PC-3 (cell line): ENCODE measurements at regions not wholly inside any gene's neighbourhood (a gene's known extent, or its start where the extent isn't known, plus 50 kb on each side); places are given as distances from the start of the nearest gene placed in this dataset.

Experiments
- ATAC-seq: fragments of 200-7000 bp; cut with Tn5 transposase; 2 replicates; pipeline ENCODE4 v1.9.1; 2020; ENCODE audit warnings: mild to moderate bottlenecking, moderate library complexity
- BruUV-seq: library from RNA; stranded (reverse); fragments of 400-500 nt; replicated peaks from 2 replicates; lab custom pipeline; 2021; lab: Mats Ljungman, UMichigan
- CTCF ChIA-PET: fragments of 300-600 bp; sonication (Branson Sonifier 250); formaldehyde crosslinking; loops from one replicate; lab custom pipeline; 2022; ENCODE audit warnings: antibody characterized with exemption; lab: Charles Lee
- POLR2A ChIA-PET: fragments of 300-600 bp; sonication (Branson Sonifier 250); formaldehyde crosslinking; loops from one replicate; lab custom pipeline; 2022; ENCODE audit warnings: antibody characterized with exemption; ENCODE audit not compliant: unreplicated experiment; lab: Charles Lee
- DNase-seq: peaks from one replicate; pipeline ENCODE4 v3.0.0-alpha.2; 2015
- H2AFZ ChIP-seq: fragments of 300-600 bp; sonication (generic); 2 replicates; pipeline ENCODE4 v1.6.0; 2016; ENCODE audit warnings: antibody characterized with exemption, low read length
- H3F3A ChIP-seq: fragments of 300-600 bp; sonication (generic); one replicate; pipeline ENCODE4 v1.6.0; 2017; ENCODE audit warnings: antibody characterized with exemption, low read length, control low read depth, mild to moderate bottlenecking; ENCODE audit not compliant: unreplicated experiment
- H3K27ac ChIP-seq: fragments of 300-600 bp; sonication (generic); 2 replicates; pipeline ENCODE4 v1.5.1; 2016; ENCODE audit warnings: mild to moderate bottlenecking, low read length
- H3K27me3 ChIP-seq: fragments of 300-600 bp; sonication (generic); 2 replicates; pipeline ENCODE4 v1.6.1; 2016; ENCODE audit warnings: low read length, mixed read lengths
- H3K36me3 ChIP-seq: fragments of 300-600 bp; sonication (generic); 2 replicates; pipeline ENCODE4 v1.6.1; 2016; ENCODE audit warnings: low read depth, mixed run types, low read length, mixed read lengths
- H3K4me1 ChIP-seq: fragments of 300-600 bp; sonication (generic); 2 replicates; pipeline ENCODE4 v1.5.1; 2016; ENCODE audit warnings: low read length; ENCODE audit not compliant: insufficient read depth
- H3K4me2 ChIP-seq: fragments of 300-600 bp; sonication (generic); 2 replicates; pipeline ENCODE4 v1.6.0; 2016; ENCODE audit warnings: low read length
- H3K4me3 ChIP-seq: fragments of 300-600 bp; sonication (generic); 2 replicates; pipeline ENCODE4 v1.5.1; 2016; ENCODE audit warnings: mild to moderate bottlenecking, low read length, mixed read lengths
- H3K79me2 ChIP-seq: fragments of 300-600 bp; sonication (generic); 2 replicates; pipeline ENCODE4 v1.6.1; 2017; ENCODE audit warnings: low read length, mixed read lengths
- H3K9ac ChIP-seq: fragments of 300-600 bp; sonication (generic); 2 replicates; pipeline ENCODE4 v1.6.0; 2016; ENCODE audit warnings: mild to moderate bottlenecking, low read length
- H3K9me2 ChIP-seq: fragments of 300-600 bp; sonication (generic); replicated peaks from 2 replicates; pipeline ENCODE4 v1.6.1; 2016; ENCODE audit warnings: mixed run types, low read length, mixed read lengths
- H3K9me3 ChIP-seq: fragments of 300-600 bp; sonication (generic); 2 replicates; pipeline ENCODE4 v1.6.1; 2016; ENCODE audit warnings: low read length, mixed read lengths
- H4K20me1 ChIP-seq: fragments of 300-600 bp; sonication (generic); 2 replicates; pipeline ENCODE4 v1.6.1; 2016; ENCODE audit warnings: low read length, mixed read lengths
- EZH2 ChIP-seq: fragments of 300-600 bp; sonication (generic); IDR thresholded peaks from one replicate; pipeline ENCODE4 v1.6.1; 2017; ENCODE audit warnings: antibody characterized with exemption, mild to moderate bottlenecking, low read length; ENCODE audit not compliant: unreplicated experiment
- EZH2phosphoT487 ChIP-seq: fragments of 300-600 bp; sonication (generic); IDR thresholded peaks from 2 replicates; pipeline ENCODE4 v1.6.1; 2018; ENCODE audit warnings: mild to moderate bottlenecking, antibody characterized with exemption, low read length, borderline replicate concordance
- intact Hi-C: fragments of 100-400 bp; cut with micrococcal nuclease; formaldehyde crosslinking; loops from 2 replicates; pipeline ENCODE4 v1.9.0; 2023
- TF ChIP-seq, protein P1 (sequence below): fragments of 300-600 bp; sonication (generic); conservative IDR thresholded peaks from 2 replicates; pipeline ENCODE4 v1.5.1; 2017; ENCODE audit warnings: antibody characterized with exemption, low read depth, mild to moderate bottlenecking, low read length

DNA sequence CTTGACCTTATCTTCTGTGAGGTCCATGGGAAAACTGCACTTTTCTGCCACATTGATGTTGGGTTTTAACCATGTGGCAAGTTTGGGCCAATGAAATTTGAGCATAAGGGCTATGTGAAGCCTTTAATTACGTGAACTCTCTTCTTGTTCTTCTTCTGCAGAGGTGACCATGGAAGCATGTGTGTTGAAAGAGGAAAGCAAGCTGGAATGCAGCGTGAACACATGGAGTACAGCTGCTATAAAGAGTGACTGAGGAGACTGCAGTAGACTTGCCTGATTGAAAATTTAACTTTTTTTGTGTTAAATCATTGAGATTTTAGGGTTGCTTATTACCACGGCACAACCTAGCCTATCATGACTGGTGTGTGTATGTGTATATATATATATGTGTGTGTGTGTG lies 347.3 kb downstream of the ZIC1 start:
- no peaks in the 10 kb centered on the region for H3K4me1 ChIP-seq
- no peaks in the 10 kb centered on the region for H3K9me3 ChIP-seq
- H3K27ac ChIP-seq, result no peak overlapping the region
- intact Hi-C loops, result no loop called here
- H3K36me3 ChIP-seq, result no peaks in the 10 kb centered on the region
- ATAC-seq, result no peak
- no peak overlapping the region for H3K4me3 ChIP-seq
- H3K27me3 ChIP-seq, result peaks cover 8% of the 10 kb centered on the region; the same call in 1 of the 2 replicates
- no peaks in the 10 kb centered on the region for H4K20me1 ChIP-seq
- POLR2A ChIA-PET, result no interaction called here
- H3K9ac ChIP-seq, result no peak overlapping the region
- TF ChIP-seq EZH2 (no peak), EZH2phosphoT487 (no peak)
- TF ChIP-seq, protein P1, sequence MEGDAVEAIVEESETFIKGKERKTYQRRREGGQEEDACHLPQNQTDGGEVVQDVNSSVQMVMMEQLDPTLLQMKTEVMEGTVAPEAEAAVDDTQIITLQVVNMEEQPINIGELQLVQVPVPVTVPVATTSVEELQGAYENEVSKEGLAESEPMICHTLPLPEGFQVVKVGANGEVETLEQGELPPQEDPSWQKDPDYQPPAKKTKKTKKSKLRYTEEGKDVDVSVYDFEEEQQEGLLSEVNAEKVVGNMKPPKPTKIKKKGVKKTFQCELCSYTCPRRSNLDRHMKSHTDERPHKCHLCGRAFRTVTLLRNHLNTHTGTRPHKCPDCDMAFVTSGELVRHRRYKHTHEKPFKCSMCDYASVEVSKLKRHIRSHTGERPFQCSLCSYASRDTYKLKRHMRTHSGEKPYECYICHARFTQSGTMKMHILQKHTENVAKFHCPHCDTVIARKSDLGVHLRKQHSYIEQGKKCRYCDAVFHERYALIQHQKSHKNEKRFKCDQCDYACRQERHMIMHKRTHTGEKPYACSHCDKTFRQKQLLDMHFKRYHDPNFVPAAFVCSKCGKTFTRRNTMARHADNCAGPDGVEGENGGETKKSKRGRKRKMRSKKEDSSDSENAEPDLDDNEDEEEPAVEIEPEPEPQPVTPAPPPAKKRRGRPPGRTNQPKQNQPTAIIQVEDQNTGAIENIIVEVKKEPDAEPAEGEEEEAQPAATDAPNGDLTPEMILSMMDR, result no peak
- DNase-seq, result no peak
- H3F3A ChIP-seq, result no peaks in the 10 kb centered on the region
- H3K79me2 ChIP-seq, result no peaks in the 10 kb centered on the region
- no peaks in the 10 kb centered on the region for H3K9me2 ChIP-seq
- BruUV-seq, result no TSS peak
- CTCF ChIA-PET, result no interaction called here
- no peak overlapping the region for H3K4me2 ChIP-seq
- no peak overlapping the region for H2AFZ ChIP-seq

DNA sequence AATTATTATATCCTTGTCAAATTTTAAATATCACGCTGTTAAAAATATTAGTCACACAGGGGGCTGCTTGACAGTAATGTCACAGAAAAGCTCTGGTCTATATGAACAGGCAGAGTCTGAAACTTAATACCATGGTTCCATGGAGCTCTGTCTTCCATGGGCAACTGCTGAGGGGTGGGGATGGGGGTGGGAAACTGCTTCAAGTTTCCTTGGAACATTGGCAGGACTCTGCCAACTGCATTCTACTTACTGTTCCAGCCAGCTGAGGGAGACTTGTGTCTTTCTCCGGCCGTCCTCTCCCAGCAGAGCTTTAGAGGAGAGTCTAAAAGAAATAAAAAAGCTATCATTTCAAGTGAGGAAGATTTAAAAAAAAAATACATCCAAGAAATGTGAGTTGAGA lies 348.7 kb downstream of the ZIC1 start:
- no TSS peak for BruUV-seq
- Histone ChIP-seq H3K9me2 (no peaks in the 10 kb centered on the region), H3K27me3 (peaks cover 8% of the 10 kb centered on the region; the same call in 1 of the 2 replicates), H3K9ac (no peak overlapping the region), H2AFZ (no peak overlapping the region), H3K4me1 (no peaks in the 10 kb centered on the region), H4K20me1 (no peaks in the 10 kb centered on the region), H3K79me2 (no peaks in the 10 kb centered on the region), H3K4me3 (no peak overlapping the region), H3K9me3 (no peaks in the 10 kb centered on the region), H3F3A (no peaks in the 10 kb centered on the region), H3K4me2 (no peak overlapping the region), H3K27ac (no peak overlapping the region), H3K36me3 (no peaks in the 10 kb centered on the region)
- ChIA-PET CTCF (no interaction called here), POLR2A (no interaction called here)
- no peak for ATAC-seq
- no peak for DNase-seq
- intact Hi-C loops, result no loop called here
- TF ChIP-seq, protein P1, result no peak
- TF ChIP-seq EZH2 (no peak), EZH2phosphoT487 (no peak)

DNA sequence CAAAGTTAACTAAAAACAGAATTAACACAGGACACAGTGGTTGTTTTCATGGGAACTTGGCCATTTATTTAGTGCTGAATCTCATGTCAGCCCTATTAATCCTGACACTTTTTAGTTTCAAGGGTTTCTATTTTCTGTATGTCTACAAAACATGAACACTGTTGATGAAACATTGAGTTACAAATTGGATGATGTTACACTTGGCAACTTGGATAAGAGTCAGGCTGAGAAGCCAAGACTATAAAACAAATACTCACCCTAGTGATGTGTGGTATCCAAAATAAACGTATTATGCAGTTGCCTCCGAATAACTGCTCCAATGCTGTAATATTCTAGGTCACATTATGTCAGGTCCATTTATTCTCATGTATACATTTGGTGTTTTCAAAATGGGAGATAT lies 349.6 kb downstream of the ZIC1 start:
- no peaks in the 10 kb centered on the region for H3K79me2 ChIP-seq
- no TSS peak for BruUV-seq
- intact Hi-C loops, result no loop called here
- H3K4me3 ChIP-seq, result no peak overlapping the region
- H3K27ac ChIP-seq, result no peak overlapping the region
- CTCF ChIA-PET, result no interaction called here
- no peaks in the 10 kb centered on the region for H4K20me1 ChIP-seq
- H2AFZ ChIP-seq, result no peak overlapping the region
- ATAC-seq, result no peak
- peaks cover 8% of the 10 kb centered on the region; the same call in 1 of the 2 replicates for H3K27me3 ChIP-seq
- no peaks in the 10 kb centered on the region for H3K4me1 ChIP-seq
- H3K4me2 ChIP-seq, result no peak overlapping the region
- H3K9me2 ChIP-seq, result no peaks in the 10 kb centered on the region
- H3F3A ChIP-seq, result no peaks in the 10 kb centered on the region
- DNase-seq, result no peak
- no peaks in the 10 kb centered on the region for H3K9me3 ChIP-seq
- TF ChIP-seq, protein P1, result no peak
- no peak for TF ChIP-seq EZH2
- no peak for TF ChIP-seq EZH2phosphoT487
- H3K36me3 ChIP-seq, result no peaks in the 10 kb centered on the region
- POLR2A ChIA-PET, result no interaction called here
- H3K9ac ChIP-seq, result no peak overlapping the region
